Endothelial cell (in vitro differentiated cells): ENCODE measurements at regions not wholly inside any gene's neighbourhood (a gene's known extent, or its start where the extent isn't known, plus 50 kb on each side); places are given as distances from the start of the nearest gene placed in this dataset.
"Not testable (repeated sequence)": the region's sequence is repeated elsewhere in the genome, so short reads cannot be mapped to it uniquely, and the experiment has no call there.

Source experiments
- DNase-seq: peaks from one replicate; pipeline ENCODE4 v3.0.0; 2021; ENCODE audit warnings: low spot score
- H3K27ac Mint-ChIP-seq: one replicate; pipeline ENCODE4 v1.8.0; 2021; ENCODE audit warnings: mixed read lengths, inconsistent platforms; ENCODE audit not compliant: unreplicated experiment
- H3K27me3 Mint-ChIP-seq: one replicate; pipeline ENCODE4 v1.8.0; 2021; ENCODE audit warnings: mild to moderate bottlenecking, moderate library complexity, mixed read lengths, inconsistent platforms; ENCODE audit not compliant: unreplicated experiment
- H3K36me3 Mint-ChIP-seq: one replicate; pipeline ENCODE4 v1.8.0; 2021; ENCODE audit warnings: mild to moderate bottlenecking, low read depth, mixed read lengths, inconsistent platforms; ENCODE audit not compliant: unreplicated experiment
- H3K4me1 Mint-ChIP-seq: one replicate; pipeline ENCODE4 v1.8.0; 2021; ENCODE audit warnings: mild to moderate bottlenecking, mixed read lengths, inconsistent platforms; ENCODE audit not compliant: unreplicated experiment
- H3K4me3 Mint-ChIP-seq: one replicate; pipeline ENCODE4 v1.8.0; 2021; ENCODE audit warnings: mild to moderate bottlenecking, mixed read lengths, inconsistent platforms; ENCODE audit not compliant: unreplicated experiment
- H3K9me3 Mint-ChIP-seq: one replicate; pipeline ENCODE4 v1.8.0; 2021; ENCODE audit warnings: mixed read lengths, inconsistent platforms; ENCODE audit not compliant: unreplicated experiment
- TF ChIP-seq, protein P1 (sequence below): fragments of 200-600 bp; sonication (generic); IDR thresholded peaks from one replicate; pipeline ENCODE4 v1.5.0; 2021; ENCODE audit warnings: antibody characterized with exemption; ENCODE audit not compliant: unreplicated experiment

GRCh38 chr16:15230432-15230831 is 136.4 kb upstream of the RRN3 start:
- not testable (repeated sequence) for H3K9me3 Mint-ChIP-seq, H3K4me1 Mint-ChIP-seq, DNase-seq, H3K4me3 Mint-ChIP-seq, H3K27me3 Mint-ChIP-seq, H3K27ac Mint-ChIP-seq, H3K36me3 Mint-ChIP-seq

- H3K9me3 Mint-ChIP-seq, H3K27ac Mint-ChIP-seq: not testable (repeated sequence)
Observed at GRCh38 chr16:15229661-15230060, 135.6 kb upstream of the RRN3 start.

GRCh38 chr16:15224651-15225050 is 130.6 kb upstream of the RRN3 start:
- not testable (repeated sequence) for H3K4me3 Mint-ChIP-seq, H3K27me3 Mint-ChIP-seq

More at GRCh38 chr16:15229661-15230060, 135.6 kb upstream of the RRN3 start:
- DNase-seq, H3K4me3 Mint-ChIP-seq, H3K4me1 Mint-ChIP-seq, H3K36me3 Mint-ChIP-seq, H3K27me3 Mint-ChIP-seq: not testable (repeated sequence)

DNA sequence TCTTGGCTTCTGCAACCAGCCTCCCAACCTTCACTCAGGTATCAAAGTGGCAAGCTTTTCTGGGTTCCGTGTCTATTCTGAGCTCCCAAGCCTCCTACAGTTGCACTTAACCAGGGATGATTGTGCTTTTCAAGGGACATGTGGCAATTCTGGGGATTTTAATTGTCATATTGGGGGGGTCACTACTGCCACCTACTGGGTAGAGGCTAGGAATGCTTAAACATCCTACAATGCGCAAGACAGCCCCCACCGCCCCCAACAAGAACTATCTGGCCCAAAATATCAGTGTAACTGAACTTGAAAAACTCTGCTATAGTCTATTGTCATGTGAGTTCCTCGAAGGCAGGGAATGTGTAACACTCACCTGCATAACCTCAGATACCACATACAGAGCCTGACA is 129.3 kb upstream of the RRN3 start:
- H3K9me3 Mint-ChIP-seq, H3K27me3 Mint-ChIP-seq, H3K4me1 Mint-ChIP-seq, H3K27ac Mint-ChIP-seq, DNase-seq, H3K4me3 Mint-ChIP-seq, H3K36me3 Mint-ChIP-seq: not testable (repeated sequence)

More at GRCh38 chr16:15224651-15225050, 130.6 kb upstream of the RRN3 start:
- H3K4me1 Mint-ChIP-seq, H3K36me3 Mint-ChIP-seq, DNase-seq, H3K9me3 Mint-ChIP-seq, H3K27ac Mint-ChIP-seq: not testable (repeated sequence)

DNA sequence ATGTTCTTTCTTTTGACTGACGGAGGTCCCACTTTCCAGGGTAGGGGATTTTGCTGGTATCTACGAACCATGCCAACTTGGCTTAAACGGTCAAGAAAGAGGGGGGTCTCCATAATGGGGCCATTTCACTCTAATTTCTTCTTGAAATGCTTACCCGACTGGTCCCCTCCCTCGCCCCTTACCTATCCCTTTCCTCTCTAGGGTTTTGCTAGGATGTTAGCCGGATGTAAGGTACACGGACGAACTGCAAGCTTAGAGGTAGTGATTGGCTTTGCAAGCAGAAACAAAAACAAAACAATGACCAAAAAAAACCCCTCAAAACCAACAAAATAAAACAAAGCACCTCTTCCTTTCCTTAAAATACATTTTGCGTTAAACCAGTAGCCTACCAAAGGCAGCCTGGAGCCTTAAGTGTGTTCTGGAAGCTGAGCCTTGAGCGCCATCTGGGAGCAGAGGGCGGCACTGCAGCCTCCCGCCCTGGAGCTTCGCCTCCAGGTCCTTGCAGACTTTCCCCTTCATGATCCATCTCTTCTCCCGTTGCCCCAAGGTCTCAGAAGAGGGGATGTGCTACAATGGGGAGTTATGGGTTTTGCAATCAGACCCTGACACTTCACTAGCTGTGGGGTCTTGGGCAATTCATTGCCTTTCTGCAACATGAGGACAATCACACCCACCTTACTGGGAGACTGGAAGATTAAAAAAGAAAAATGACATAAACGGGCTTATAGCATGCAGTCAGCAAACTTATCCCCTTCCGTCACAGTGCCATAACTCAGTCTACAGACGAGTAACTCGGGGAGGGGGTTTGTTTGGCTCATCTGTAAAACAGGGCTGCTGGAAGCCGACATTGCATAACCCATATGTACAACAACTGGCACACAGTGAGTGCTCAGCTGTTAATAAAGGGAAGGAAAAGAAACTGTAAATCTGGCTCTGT is 125.9 kb upstream of the RRN3 start:
- not testable (repeated sequence) for H3K27me3 Mint-ChIP-seq, H3K4me1 Mint-ChIP-seq, H3K4me3 Mint-ChIP-seq, H3K9me3 Mint-ChIP-seq, DNase-seq, H3K36me3 Mint-ChIP-seq, H3K27ac Mint-ChIP-seq
- TF ChIP-seq, protein P1, sequence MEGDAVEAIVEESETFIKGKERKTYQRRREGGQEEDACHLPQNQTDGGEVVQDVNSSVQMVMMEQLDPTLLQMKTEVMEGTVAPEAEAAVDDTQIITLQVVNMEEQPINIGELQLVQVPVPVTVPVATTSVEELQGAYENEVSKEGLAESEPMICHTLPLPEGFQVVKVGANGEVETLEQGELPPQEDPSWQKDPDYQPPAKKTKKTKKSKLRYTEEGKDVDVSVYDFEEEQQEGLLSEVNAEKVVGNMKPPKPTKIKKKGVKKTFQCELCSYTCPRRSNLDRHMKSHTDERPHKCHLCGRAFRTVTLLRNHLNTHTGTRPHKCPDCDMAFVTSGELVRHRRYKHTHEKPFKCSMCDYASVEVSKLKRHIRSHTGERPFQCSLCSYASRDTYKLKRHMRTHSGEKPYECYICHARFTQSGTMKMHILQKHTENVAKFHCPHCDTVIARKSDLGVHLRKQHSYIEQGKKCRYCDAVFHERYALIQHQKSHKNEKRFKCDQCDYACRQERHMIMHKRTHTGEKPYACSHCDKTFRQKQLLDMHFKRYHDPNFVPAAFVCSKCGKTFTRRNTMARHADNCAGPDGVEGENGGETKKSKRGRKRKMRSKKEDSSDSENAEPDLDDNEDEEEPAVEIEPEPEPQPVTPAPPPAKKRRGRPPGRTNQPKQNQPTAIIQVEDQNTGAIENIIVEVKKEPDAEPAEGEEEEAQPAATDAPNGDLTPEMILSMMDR: peak; percentile 72

GRCh38 chr16:15218856-15219500 is 124.9 kb upstream of the RRN3 start:
- H3K4me3 Mint-ChIP-seq, H3K9me3 Mint-ChIP-seq, H3K36me3 Mint-ChIP-seq, H3K27ac Mint-ChIP-seq, DNase-seq, H3K27me3 Mint-ChIP-seq, H3K4me1 Mint-ChIP-seq: not testable (repeated sequence)

- H3K27me3 Mint-ChIP-seq, H3K4me3 Mint-ChIP-seq, H3K9me3 Mint-ChIP-seq, H3K36me3 Mint-ChIP-seq, H3K27ac Mint-ChIP-seq, H3K4me1 Mint-ChIP-seq, DNase-seq: not testable (repeated sequence)
Observed at GRCh38 chr16:15207202-15207981, 113.3 kb upstream of the RRN3 start.

DNA sequence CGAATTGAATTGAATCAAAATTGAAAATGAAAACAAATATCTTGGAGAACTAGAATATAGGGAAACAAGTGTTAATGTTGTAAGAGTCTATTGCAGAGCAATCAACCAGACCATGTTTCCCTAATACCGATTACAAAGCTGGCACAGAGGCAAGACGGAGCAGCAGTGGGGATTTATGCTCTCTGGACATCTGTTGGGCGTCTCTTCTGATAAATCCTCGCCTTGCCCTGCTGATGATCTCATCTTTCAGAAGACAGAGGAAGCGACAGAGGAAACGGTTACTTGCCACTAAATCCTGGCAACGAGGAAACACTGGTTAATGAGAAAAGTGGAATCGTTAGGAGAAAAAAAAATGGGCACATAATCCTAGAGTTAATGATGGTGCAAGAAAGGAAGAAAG is 112.4 kb upstream of the RRN3 start:
- DNase-seq, H3K4me1 Mint-ChIP-seq, H3K27ac Mint-ChIP-seq, H3K9me3 Mint-ChIP-seq, H3K4me3 Mint-ChIP-seq, H3K27me3 Mint-ChIP-seq, H3K36me3 Mint-ChIP-seq: not testable (repeated sequence)

DNA sequence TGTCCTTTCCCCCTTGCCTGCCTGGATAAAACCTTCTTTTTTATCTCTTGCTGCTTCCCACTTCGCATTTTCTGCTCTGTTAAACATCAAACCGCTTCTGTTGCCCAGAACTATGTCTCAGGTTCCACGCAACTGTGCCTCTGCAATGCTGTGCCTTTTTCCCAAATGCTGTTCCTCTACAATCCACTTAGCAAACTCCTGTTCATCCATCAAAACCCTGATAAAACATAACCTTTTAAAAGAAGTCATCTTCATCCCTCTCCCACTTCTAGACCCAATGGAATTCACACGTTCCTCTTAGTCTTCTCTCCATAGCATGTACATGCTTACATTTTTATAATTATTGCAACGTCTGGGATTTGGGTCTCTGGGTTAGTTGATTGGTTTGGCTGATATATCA is 111.9 kb upstream of the RRN3 start:
- H3K27me3 Mint-ChIP-seq, H3K4me1 Mint-ChIP-seq, H3K4me3 Mint-ChIP-seq, H3K9me3 Mint-ChIP-seq, H3K27ac Mint-ChIP-seq, DNase-seq, H3K36me3 Mint-ChIP-seq: not testable (repeated sequence)

- not testable (repeated sequence) for H3K9me3 Mint-ChIP-seq, H3K27ac Mint-ChIP-seq, H3K27me3 Mint-ChIP-seq, DNase-seq, H3K4me1 Mint-ChIP-seq, H3K4me3 Mint-ChIP-seq, H3K36me3 Mint-ChIP-seq
Observed at GRCh38 chr16:15204571-15204970, 110.5 kb upstream of the RRN3 start.

- not testable (repeated sequence) for H3K27me3 Mint-ChIP-seq, H3K4me1 Mint-ChIP-seq, H3K27ac Mint-ChIP-seq, H3K9me3 Mint-ChIP-seq, H3K36me3 Mint-ChIP-seq, H3K4me3 Mint-ChIP-seq, DNase-seq
Observed at GRCh38 chr16:15192813-15193212, 98.7 kb upstream of the RRN3 start.
